GM13976 (cell line): ENCODE measurements at regions not wholly inside any gene's neighbourhood (a gene's known extent, or its start where the extent isn't known, plus 50 kb on each side); places are given as distances from the start of the nearest gene placed in this dataset.

ENCODE experiments used
- DNase-seq: peaks from one replicate; pipeline ENCODE4 v3.0.0; 2012; ENCODE audit warnings: low spot score
- in situ Hi-C: fragments of 300-500 bp; cut with MboI; formaldehyde crosslinking; loops from one replicate; pipeline ENCODE4 v1.12.0; 2022; ENCODE audit warnings: low sequenced_read_pairs, mixed read lengths, inconsistent platforms; ENCODE audit not compliant: unreplicated experiment
- TF ChIP-seq, protein P1 (sequence below): IDR thresholded peaks from 2 replicates; pipeline ENCODE4 v1.5.1; 2012; ENCODE audit warnings: borderline replicate concordance, mild to moderate bottlenecking; ENCODE audit not compliant: insufficient read depth; ENCODE audit errors: extremely low read depth, missing control alignments, control extremely low read depth

DNA sequence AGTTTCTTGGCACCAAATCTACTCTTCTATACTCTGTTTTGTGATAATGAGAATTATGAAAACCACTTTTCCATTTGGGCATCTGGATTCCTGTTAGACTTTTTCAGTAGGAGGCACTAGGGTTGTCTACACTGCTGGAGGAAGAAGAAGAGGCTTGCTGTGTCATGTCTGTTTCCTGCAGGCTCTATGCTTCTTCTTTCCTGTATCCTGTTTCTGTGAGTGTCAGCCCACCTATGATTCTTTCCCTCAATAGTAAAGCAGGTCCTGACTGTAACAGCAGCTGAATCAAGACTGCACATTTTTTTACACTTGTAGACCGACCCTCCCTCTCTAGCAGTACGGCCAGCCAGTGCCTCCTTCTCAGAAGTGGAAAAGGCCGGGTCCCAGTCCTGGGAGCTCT lies 603.9 kb downstream of the HDGFL1 start:
- TF ChIP-seq, protein P1, sequence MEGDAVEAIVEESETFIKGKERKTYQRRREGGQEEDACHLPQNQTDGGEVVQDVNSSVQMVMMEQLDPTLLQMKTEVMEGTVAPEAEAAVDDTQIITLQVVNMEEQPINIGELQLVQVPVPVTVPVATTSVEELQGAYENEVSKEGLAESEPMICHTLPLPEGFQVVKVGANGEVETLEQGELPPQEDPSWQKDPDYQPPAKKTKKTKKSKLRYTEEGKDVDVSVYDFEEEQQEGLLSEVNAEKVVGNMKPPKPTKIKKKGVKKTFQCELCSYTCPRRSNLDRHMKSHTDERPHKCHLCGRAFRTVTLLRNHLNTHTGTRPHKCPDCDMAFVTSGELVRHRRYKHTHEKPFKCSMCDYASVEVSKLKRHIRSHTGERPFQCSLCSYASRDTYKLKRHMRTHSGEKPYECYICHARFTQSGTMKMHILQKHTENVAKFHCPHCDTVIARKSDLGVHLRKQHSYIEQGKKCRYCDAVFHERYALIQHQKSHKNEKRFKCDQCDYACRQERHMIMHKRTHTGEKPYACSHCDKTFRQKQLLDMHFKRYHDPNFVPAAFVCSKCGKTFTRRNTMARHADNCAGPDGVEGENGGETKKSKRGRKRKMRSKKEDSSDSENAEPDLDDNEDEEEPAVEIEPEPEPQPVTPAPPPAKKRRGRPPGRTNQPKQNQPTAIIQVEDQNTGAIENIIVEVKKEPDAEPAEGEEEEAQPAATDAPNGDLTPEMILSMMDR: no peak
- DNase-seq: no peak
- in situ Hi-C loops: no loop called here

DNA sequence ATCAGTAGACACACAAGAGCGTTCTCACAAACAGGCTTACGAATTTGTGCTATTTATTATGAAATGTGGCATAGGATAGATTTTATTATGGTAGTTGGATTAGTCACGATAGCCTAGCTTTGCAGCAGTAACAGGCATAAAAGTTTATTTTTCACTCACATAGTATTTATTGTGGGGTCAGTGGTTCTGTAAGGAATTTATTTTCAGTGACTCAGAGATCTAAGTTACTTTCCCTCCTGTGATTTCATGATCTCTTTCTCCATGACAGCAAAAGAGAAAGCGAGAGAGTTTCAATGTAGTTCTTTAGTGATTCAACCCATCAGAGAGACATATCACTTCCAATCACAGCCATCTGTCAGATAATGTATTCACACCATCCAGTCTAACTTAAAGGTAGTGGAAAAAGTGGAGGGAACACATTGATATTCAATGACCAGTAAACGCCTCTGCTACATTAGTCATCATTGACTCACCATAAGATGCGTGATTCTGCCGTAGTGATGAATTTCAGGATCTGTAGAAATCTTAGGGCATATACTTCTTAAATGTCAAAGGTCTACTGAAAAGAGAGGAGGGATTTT lies 605.5 kb downstream of the HDGFL1 start:
- in situ Hi-C loops: no loop called here
- TF ChIP-seq, protein P1: no peak
- no peak for DNase-seq

DNA sequence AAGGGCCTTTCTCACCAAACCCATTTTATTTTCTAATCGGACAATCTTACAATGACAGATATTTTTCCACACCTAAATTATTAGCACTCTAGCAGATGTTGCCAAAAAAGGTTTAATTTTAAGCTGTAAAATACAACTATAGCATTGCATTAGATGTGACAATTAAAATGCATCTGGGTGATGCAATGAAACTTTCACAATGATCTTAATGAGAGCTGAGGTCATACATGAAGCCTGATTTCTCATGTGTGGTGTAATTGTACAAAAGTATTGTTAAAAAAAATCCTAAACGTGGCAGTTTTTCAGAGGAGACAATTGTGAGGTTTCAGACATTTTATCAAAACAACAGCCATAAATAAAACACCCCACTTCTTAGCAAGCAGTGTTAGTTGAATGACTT lies 606.0 kb downstream of the HDGFL1 start:
- DNase-seq: no peak
- in situ Hi-C loops: no loop called here
- TF ChIP-seq, protein P1: no peak

DNA sequence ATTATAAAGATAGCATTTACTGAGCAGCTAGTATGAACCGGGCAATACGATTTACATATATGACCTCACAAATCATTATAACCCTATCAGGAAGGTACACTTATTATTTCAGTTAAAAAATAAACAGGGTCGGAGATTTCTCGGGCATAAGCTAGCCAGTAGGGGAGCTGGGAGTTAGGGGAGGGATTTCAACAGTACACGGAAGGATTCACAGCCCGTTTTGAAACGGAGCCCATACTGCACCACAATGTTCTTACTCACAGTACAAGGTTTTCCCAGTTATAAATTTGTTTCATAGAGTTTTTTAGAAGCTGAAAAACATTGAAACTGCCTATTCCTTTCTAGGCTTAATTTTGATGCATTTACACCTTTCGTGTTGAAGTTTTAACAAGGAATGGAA lies 607.1 kb downstream of the HDGFL1 start:
- DNase-seq: no peak
- TF ChIP-seq, protein P1: no peak
- in situ Hi-C loops: no loop called here

DNA sequence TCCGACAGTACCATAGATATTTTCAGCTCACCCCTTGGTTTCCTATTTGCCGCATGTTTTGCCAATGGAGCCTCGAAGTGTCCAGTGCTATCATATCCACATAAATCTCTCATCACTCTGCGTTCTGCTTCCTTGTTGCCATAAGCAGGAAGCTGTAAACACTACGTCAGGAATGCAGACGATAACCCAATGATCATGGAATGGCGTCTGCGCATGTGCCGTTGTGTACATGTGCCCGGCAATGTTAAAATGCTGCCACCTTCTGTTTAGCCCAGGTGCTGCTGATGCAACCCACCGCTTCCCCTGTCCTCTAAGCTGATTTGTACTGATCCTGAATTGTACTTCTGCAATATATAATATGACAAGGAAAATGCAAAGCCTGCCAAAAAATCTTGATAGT lies 607.5 kb downstream of the HDGFL1 start:
- TF ChIP-seq, protein P1: no peak
- in situ Hi-C loops: no loop called here

DNA sequence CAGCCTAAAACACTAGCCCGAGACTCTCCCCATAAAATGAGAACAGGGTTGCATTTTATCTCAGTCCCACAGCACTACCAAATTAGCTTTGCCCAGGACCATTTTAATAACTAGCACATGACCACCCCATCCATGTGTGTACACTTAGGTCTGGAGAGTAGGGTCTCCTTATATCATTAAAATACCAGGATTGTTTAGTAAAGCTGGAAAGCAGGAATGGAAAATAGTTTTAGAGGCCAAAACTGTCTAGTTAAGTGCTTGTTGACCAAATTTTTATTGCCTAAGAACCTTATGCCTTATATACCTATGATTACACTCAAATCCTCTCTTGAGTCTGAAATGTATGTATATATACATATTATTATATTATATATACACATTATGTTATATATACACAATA lies 608.4 kb downstream of the HDGFL1 start:
- DNase-seq: no peak
- TF ChIP-seq, protein P1: no peak
- in situ Hi-C loops: no loop called here

More for the DNA sequence above, 607.5 kb downstream of the HDGFL1 start:
- DNase-seq: no peak
